HEK293 (cell line): ENCODE measurements at regions not wholly inside any gene's neighbourhood (a gene's known extent, or its start where the extent isn't known, plus 50 kb on each side); places are given as distances from the start of the nearest gene placed in this dataset.

Source experiments
- CTCF ChIA-PET: fragments of 350-600 bp; formaldehyde crosslinking; extraction: SDS; loops from one replicate; lab custom pipeline; 2021; ENCODE audit warnings: antibody characterized with exemption; lab: Yijun Ruan, JAX
- POLR2A ChIA-PET: fragments of 300-600 bp; formaldehyde crosslinking; extraction: SDS; loops from one replicate; lab custom pipeline; 2020; ENCODE audit warnings: antibody characterized with exemption, inconsistent platforms; lab: Yijun Ruan, JAX
- H3K27ac ChIP-seq: fragments of 200-500 bp; sonication (Bioruptor generic); 2 replicates; pipeline ENCODE4 v1.5.1; 2014; ENCODE audit warnings: low read depth, low read length, control low read depth, inconsistent platforms; ENCODE audit errors: extremely low read depth
- H3K36me3 ChIP-seq, 2 experiments: fragments of 200-500 bp in 1 of 2; sonication (Bioruptor generic) in 1 of 2; 1 replicate in 1 of 2; 2 replicates in 1 of 2; pipeline ENCODE4 v1.5.1; 2014 to 2017; ENCODE audit warnings: inconsistent platforms in 2 of 2, low read length in 2 of 2; ENCODE audit not compliant: control insufficient read depth in 2 of 2, insufficient read depth in 1 of 2
- H3K4me1 ChIP-seq: fragments of 200-500 bp; sonication (Bioruptor generic); 2 replicates; pipeline ENCODE4 v1.5.1; 2014; ENCODE audit warnings: mild to moderate bottlenecking, low read length, inconsistent platforms; ENCODE audit not compliant: control insufficient read depth, insufficient read depth
- H3K4me3 ChIP-seq: 2 replicates; pipeline ENCODE4 v1.5.1; 2011; ENCODE audit warnings: low read depth, mild to moderate bottlenecking, control low read depth, low read length, moderate library complexity
- H3K9me3 ChIP-seq: fragments of 200-500 bp; sonication (Bioruptor generic); 2 replicates; pipeline ENCODE4 v1.5.1; 2014; ENCODE audit warnings: low read depth, low read length, inconsistent platforms; ENCODE audit not compliant: control insufficient read depth, insufficient read depth
- BCL11B ChIP-seq: fragments of 450-650 bp; formaldehyde crosslinking; IDR thresholded peaks from 2 replicates; pipeline ENCODE4 v1.5.1; 2016; ENCODE audit warnings: low read depth, missing biosample characterization, missing genetic modification characterization
- HIC1 ChIP-seq: fragments of 450-650 bp; formaldehyde crosslinking; IDR thresholded peaks from 2 replicates; pipeline ENCODE4 v1.5.1; 2016; ENCODE audit warnings: missing biosample characterization, missing genetic modification characterization
- KLF16 ChIP-seq: fragments of 450-650 bp; formaldehyde crosslinking; IDR thresholded peaks from 2 replicates; pipeline ENCODE4 v1.5.1; 2017; ENCODE audit warnings: missing biosample characterization, missing genetic modification characterization
- REPIN1 ChIP-seq: fragments of 450-650 bp; formaldehyde crosslinking; IDR thresholded peaks from 2 replicates; pipeline ENCODE4 v1.5.1; 2017; ENCODE audit warnings: missing biosample characterization, missing genetic modification characterization, low read depth
- ZBTB20 ChIP-seq: fragments of 450-650 bp; formaldehyde crosslinking; IDR thresholded peaks from 2 replicates; pipeline ENCODE4 v1.5.1; 2016; ENCODE audit warnings: missing biosample characterization, missing genetic modification characterization
- ZBTB49 ChIP-seq: fragments of 450-650 bp; formaldehyde crosslinking; IDR thresholded peaks from 2 replicates; pipeline ENCODE4 v1.5.1; 2016; ENCODE audit warnings: missing biosample characterization, missing genetic modification characterization, low read depth
- ZBTB6 ChIP-seq: fragments of 450-650 bp; formaldehyde crosslinking; IDR thresholded peaks from 2 replicates; pipeline ENCODE4 v1.5.1; 2017; ENCODE audit warnings: missing biosample characterization, missing genetic modification characterization
- ZFP41 ChIP-seq: fragments of 450-650 bp; formaldehyde crosslinking; IDR thresholded peaks from 2 replicates; pipeline ENCODE4 v1.5.1; 2016; ENCODE audit warnings: missing biosample characterization, missing genetic modification characterization, borderline replicate concordance
- ZIC2 ChIP-seq: fragments of 450-650 bp; formaldehyde crosslinking; IDR thresholded peaks from 2 replicates; pipeline ENCODE4 v1.5.1; 2016; ENCODE audit warnings: missing biosample characterization, missing genetic modification characterization
- ZNF10 ChIP-seq: fragments of 450-650 bp; formaldehyde crosslinking; IDR thresholded peaks from 2 replicates; pipeline ENCODE4 v1.5.1; 2017; ENCODE audit warnings: missing biosample characterization, missing genetic modification characterization
- ZNF133 ChIP-seq: fragments of 450-650 bp; formaldehyde crosslinking; IDR thresholded peaks from 2 replicates; pipeline ENCODE4 v1.5.1; 2016; ENCODE audit warnings: missing biosample characterization, missing genetic modification characterization
- ZNF155 ChIP-seq: fragments of 450-650 bp; formaldehyde crosslinking; IDR thresholded peaks from 2 replicates; pipeline ENCODE4 v1.5.1; 2016; ENCODE audit warnings: missing biosample characterization, missing genetic modification characterization
- ZNF311 ChIP-seq: fragments of 450-650 bp; formaldehyde crosslinking; IDR thresholded peaks from 2 replicates; pipeline ENCODE4 v1.5.1; 2017; ENCODE audit warnings: missing biosample characterization, missing genetic modification characterization, borderline replicate concordance
- ZNF48 ChIP-seq: fragments of 450-650 bp; formaldehyde crosslinking; IDR thresholded peaks from 2 replicates; pipeline ENCODE4 v1.5.1; 2016; ENCODE audit warnings: missing biosample characterization, missing genetic modification characterization
- ZNF626 ChIP-seq: fragments of 450-650 bp; sonication (Bioruptor Pico); formaldehyde crosslinking; IDR thresholded peaks from 2 replicates; pipeline ENCODE4 v1.5.1; 2018; ENCODE audit warnings: missing biosample characterization, missing genetic modification characterization, inconsistent platforms
- ZNF629 ChIP-seq: fragments of 450-650 bp; formaldehyde crosslinking; IDR thresholded peaks from 2 replicates; pipeline ENCODE4 v1.5.1; 2017; ENCODE audit warnings: missing biosample characterization, missing genetic modification characterization
- ZNF639 ChIP-seq: fragments of 450-650 bp; formaldehyde crosslinking; IDR thresholded peaks from 2 replicates; pipeline ENCODE4 v1.5.1; 2016; ENCODE audit warnings: missing biosample characterization, missing genetic modification characterization
- ZNF654 ChIP-seq: fragments of 450-650 bp; formaldehyde crosslinking; IDR thresholded peaks from 2 replicates; pipeline ENCODE4 v1.5.1; 2016; ENCODE audit warnings: low read depth, missing biosample characterization, missing genetic modification characterization
- ZNF776 ChIP-seq: fragments of 450-650 bp; formaldehyde crosslinking; IDR thresholded peaks from 2 replicates; pipeline ENCODE4 v1.5.0; 2017; ENCODE audit warnings: missing biosample characterization, missing genetic modification characterization, borderline replicate concordance
- ZNF777 ChIP-seq: fragments of 450-650 bp; formaldehyde crosslinking; IDR thresholded peaks from 2 replicates; pipeline ENCODE4 v1.5.1; 2017; ENCODE audit warnings: missing biosample characterization, missing genetic modification characterization, borderline replicate concordance
- ZNF792 ChIP-seq: fragments of 450-650 bp; formaldehyde crosslinking; IDR thresholded peaks from 2 replicates; pipeline ENCODE4 v1.5.1; 2016; ENCODE audit warnings: missing biosample characterization, missing genetic modification characterization
- ZSCAN16 ChIP-seq: fragments of 450-650 bp; formaldehyde crosslinking; IDR thresholded peaks from 2 replicates; pipeline ENCODE4 v1.5.1; 2016; ENCODE audit warnings: missing biosample characterization, missing genetic modification characterization

- no peaks in the 10 kb centered on the region for H3K36me3 ChIP-seq
- POLR2A ChIA-PET, result no interaction called here
- CTCF ChIA-PET, result interaction anchor here (0.6 to 1.0 kb wide), 3 partner anchors 11 to 361 kb away, joined by 3 read pairs; no protein-coding TSS in a partner anchor
- no peaks in the 10 kb centered on the region for H3K4me1 ChIP-seq
- no peak overlapping the region for H3K27ac ChIP-seq
- no peaks in the 10 kb centered on the region for H3K9me3 ChIP-seq
- TF ChIP-seq ZSCAN16 (tag by site-specific recombination), result no peak
- TF ChIP-seq ZNF626 (tag by site-specific recombination), result no peak
- TF ChIP-seq ZNF792 (tag by site-specific recombination), result no peak
- no peak for TF ChIP-seq ZNF776 (tag by site-specific recombination)
- no peak for TF ChIP-seq BCL11B
- no peak for TF ChIP-seq ZNF311
- TF ChIP-seq ZNF48 (tag by site-specific recombination), result no peak
- no peak for TF ChIP-seq ZNF654
- TF ChIP-seq KLF16 (tag by site-specific recombination), result no peak
- TF ChIP-seq ZNF133, result no peak
- TF ChIP-seq ZBTB20 (tag by site-specific recombination), result no peak
- TF ChIP-seq ZNF629 (tag by site-specific recombination), result no peak
- TF ChIP-seq ZNF777 (tag by site-specific recombination), result no peak
- no peak for TF ChIP-seq ZNF639 (tag by site-specific recombination)
- TF ChIP-seq ZNF10 (tag by site-specific recombination), result no peak
- TF ChIP-seq HIC1 (tag by site-specific recombination), result no peak
- H3K4me3 ChIP-seq, result no peak overlapping the region
Measured at GRCh38 chr1:185450060-185450788, 133.2 kb upstream of the IVNS1ABP start.

GRCh38 chr1:185449378-185450059 lies 132.5 kb upstream of the IVNS1ABP start:
- Histone ChIP-seq H3K36me3 (no peaks in the 10 kb centered on the region), H3K4me1 (no peaks in the 10 kb centered on the region), H3K27ac (no peak overlapping the region), H3K9me3 (no peaks in the 10 kb centered on the region), H3K4me3 (no peak overlapping the region)
- no peak for TF ChIP-seq ZIC2
- TF ChIP-seq ZFP41 (tag by site-specific recombination), result no peak
- ChIA-PET CTCF (interaction anchor here (0.6 kb wide), 1 partner anchor 362 kb away, joined by 3 read pairs; no protein-coding TSS in a partner anchor), POLR2A (no interaction called here)

GRCh38 chr1:185448591-185449186 lies 131.6 kb upstream of the IVNS1ABP start:
- POLR2A ChIA-PET, result no interaction called here
- TF ChIP-seq ZBTB49 (tag by site-specific recombination), result no peak
- no peak for TF ChIP-seq ZNF155
- TF ChIP-seq ZBTB6, result no peak
- no peak for TF ChIP-seq REPIN1
- no peak for TF ChIP-seq ZSCAN16 (tag by site-specific recombination)
- TF ChIP-seq ZFP41 (tag by site-specific recombination), result no peak
- no peak for TF ChIP-seq ZNF792 (tag by site-specific recombination)

More at GRCh38 chr1:185448591-185449186, 131.6 kb upstream of the IVNS1ABP start:
- Histone ChIP-seq H3K27ac (no peak overlapping the region), H3K36me3 (no peaks in the 10 kb centered on the region), H3K4me1 (no peaks in the 10 kb centered on the region), H3K9me3 (no peaks in the 10 kb centered on the region), H3K4me3 (no peak overlapping the region)
- CTCF ChIA-PET, result no interaction called here
